ENCODE measurements at regions not wholly inside any gene's neighbourhood (a gene's known extent, or its start where the extent isn't known, plus 50 kb on each side); places are given as distances from the start of the nearest gene placed in this dataset.

DNA sequence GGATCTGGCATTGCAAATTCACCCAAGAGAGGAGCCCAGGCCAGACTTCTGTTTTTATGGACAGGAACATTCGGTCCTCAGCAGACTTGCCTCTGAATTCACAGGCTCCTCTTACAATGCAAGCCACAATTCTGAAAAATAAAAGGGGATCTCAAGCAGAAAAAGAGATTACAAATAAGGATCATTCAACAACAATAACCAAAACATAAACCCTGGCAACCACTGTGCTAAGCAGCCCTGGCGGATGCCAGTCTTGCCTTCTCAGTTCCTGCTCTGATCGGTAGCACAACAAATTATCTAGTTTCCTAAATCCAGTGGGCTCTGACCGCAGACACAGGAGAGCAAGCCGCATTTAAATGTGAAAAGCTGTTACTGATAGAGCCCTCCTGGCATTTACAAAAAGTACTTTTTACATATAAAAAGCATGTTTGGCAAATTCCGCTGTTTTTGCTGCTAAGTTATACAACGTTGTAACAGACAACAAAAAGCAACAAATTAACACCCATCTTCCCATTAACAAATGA lies 123.4 kb upstream of the FOXD3 start:
- TF ChIP-seq, protein P1, sequence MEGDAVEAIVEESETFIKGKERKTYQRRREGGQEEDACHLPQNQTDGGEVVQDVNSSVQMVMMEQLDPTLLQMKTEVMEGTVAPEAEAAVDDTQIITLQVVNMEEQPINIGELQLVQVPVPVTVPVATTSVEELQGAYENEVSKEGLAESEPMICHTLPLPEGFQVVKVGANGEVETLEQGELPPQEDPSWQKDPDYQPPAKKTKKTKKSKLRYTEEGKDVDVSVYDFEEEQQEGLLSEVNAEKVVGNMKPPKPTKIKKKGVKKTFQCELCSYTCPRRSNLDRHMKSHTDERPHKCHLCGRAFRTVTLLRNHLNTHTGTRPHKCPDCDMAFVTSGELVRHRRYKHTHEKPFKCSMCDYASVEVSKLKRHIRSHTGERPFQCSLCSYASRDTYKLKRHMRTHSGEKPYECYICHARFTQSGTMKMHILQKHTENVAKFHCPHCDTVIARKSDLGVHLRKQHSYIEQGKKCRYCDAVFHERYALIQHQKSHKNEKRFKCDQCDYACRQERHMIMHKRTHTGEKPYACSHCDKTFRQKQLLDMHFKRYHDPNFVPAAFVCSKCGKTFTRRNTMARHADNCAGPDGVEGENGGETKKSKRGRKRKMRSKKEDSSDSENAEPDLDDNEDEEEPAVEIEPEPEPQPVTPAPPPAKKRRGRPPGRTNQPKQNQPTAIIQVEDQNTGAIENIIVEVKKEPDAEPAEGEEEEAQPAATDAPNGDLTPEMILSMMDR (IDR thresholded peaks at IDR 0.05; ENCODE audit: low read depth, low read length) = no peak
- Histone ChIP-seq H3K27ac (no peak overlapping the region), H3K9me3 (ENCODE audit: low read depth) (no peaks in the 10 kb centered on the region), H3K27me3 (peaks cover 17% of the 10 kb centered on the region), H3K36me3 (no peaks in the 10 kb centered on the region), H3K4me3 (no peak overlapping the region), H3K4me1 (ENCODE audit: low read depth) (no peaks in the 10 kb centered on the region)
- DNase-seq (ENCODE audit: low read depth in 1 of 2, low spot score in 1 of 2) = no peak

DNA sequence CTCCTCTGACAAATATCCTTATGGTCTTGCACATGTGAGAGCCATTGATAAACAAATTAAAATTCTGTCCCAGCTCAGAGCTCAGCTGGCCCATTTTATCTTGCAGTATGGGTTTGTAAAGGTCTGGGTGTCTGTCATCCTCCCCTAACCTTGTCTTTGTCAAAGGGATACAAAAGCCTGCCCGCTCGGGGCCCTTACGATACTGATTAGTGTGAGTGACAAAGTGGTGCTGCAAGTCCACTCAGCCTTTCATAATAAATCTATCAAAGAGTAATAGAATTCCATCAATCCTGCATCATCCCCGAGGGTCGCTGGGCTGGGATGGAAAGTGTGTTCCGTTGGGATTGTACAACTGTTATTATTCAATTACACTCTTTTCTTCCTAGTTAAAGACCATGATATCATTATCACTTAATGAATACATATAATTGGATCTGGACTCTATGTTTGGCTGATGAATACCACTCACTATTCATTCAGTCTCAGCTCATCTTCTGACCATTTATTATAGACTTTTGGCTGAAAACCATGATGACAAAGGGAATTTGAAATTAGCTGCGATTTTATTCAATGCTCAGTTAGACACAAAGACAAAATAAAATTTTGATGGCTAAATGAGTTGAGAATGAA lies 122.5 kb upstream of the FOXD3 start:
- DNase-seq (ENCODE audit: low read depth in 1 of 2, low spot score in 1 of 2) = peak in 1 of 2 donors; percentile 9
- H3K9me3 ChIP-seq (ENCODE audit: low read depth) = no peaks in the 10 kb centered on the region
- H3K27me3 ChIP-seq = peaks cover 17% of the 10 kb centered on the region
- no peak overlapping the region for H3K4me3 ChIP-seq
- TF ChIP-seq, protein P1 (IDR thresholded peaks at IDR 0.05; ENCODE audit: low read depth, low read length) = no peak
- no peak overlapping the region for H3K27ac ChIP-seq
- H3K4me1 ChIP-seq (ENCODE audit: low read depth) = no peaks in the 10 kb centered on the region
- no peaks in the 10 kb centered on the region for H3K36me3 ChIP-seq

DNA sequence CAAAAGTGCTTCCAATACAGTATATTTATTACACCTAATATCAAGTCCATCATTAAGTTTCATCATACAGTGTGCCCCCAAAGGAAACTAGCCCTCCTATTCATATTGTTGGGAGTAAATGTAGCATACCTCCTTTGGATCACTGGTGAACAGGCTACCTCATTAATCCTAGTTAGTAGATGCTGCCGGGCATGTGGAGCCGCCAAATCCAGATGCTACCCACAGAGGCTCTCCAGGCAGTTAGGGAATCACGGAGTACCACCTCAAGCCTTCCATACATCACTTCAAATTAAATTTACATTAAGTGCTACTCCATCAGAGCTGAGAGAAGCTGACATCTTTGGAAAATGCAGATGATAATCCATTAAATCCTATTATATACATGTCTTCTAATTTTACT lies 121.7 kb upstream of the FOXD3 start:
- TF ChIP-seq, protein P1 (IDR thresholded peaks at IDR 0.05; ENCODE audit: low read depth, low read length) = no peak
- Histone ChIP-seq H3K27me3 (peaks cover 17% of the 10 kb centered on the region), H3K36me3 (no peaks in the 10 kb centered on the region), H3K4me1 (ENCODE audit: low read depth) (no peaks in the 10 kb centered on the region), H3K4me3 (no peak overlapping the region), H3K27ac (no peak overlapping the region), H3K9me3 (ENCODE audit: low read depth) (no peaks in the 10 kb centered on the region)
- DNase-seq (ENCODE audit: low read depth in 1 of 2, low spot score in 1 of 2) = no peak

DNA sequence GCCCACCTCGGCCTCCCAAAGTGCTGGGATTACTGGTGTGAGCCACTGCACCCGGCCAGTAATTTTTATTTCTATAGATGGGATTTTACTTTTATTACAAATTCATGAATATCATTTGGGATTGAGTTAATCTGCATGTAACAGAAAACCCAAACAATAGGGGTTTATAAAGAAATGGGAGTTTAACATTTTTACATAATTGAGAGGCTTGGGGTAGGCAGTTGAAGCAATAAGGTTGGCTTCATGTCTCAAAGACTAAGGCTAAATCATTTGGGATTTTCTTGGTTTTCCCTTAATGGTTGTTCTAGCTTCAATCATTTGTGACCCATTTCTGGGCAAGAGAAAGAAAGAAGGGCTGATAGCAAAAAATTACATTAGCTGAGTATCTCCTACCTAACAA lies 118.7 kb upstream of the FOXD3 start:
- DNase-seq (ENCODE audit: low read depth in 1 of 2, low spot score in 1 of 2) = no peak
- no peaks in the 10 kb centered on the region for H3K36me3 ChIP-seq
- no peaks in the 10 kb centered on the region for H3K9me3 ChIP-seq (ENCODE audit: low read depth)
- no peaks in the 10 kb centered on the region for H3K4me1 ChIP-seq (ENCODE audit: low read depth)
- H3K27ac ChIP-seq = no peak overlapping the region
- TF ChIP-seq, protein P1 (IDR thresholded peaks at IDR 0.05; ENCODE audit: low read depth, low read length) = no peak
- H3K27me3 ChIP-seq = peaks cover 12% of the 10 kb centered on the region
- no peak overlapping the region for H3K4me3 ChIP-seq

DNA sequence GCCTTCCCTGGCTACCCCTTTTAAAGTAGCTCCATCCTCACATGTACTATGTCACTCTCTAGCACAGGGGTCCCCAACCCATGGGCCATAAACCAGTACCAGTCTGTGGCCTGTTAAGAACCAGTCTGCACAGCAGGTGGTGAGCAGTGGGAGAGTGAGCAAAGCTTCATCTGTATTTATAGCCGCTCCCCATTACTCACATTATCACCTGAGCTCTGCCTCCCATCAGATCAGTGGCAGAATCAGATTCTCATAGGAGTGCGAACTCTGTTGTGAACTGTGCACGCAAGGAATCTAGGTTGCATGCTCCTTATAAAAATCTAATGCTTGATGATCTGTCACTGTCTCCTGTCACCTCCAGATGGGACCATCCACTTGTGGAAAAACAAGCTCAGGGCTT lies 116.6 kb upstream of the FOXD3 start:
- H3K27me3 ChIP-seq = peaks cover 3% of the 10 kb centered on the region
- H3K9me3 ChIP-seq (ENCODE audit: low read depth) = no peaks in the 10 kb centered on the region
- H3K4me1 ChIP-seq (ENCODE audit: low read depth) = no peaks in the 10 kb centered on the region
- no peak overlapping the region for H3K4me3 ChIP-seq
- TF ChIP-seq, protein P1 (IDR thresholded peaks at IDR 0.05; ENCODE audit: low read depth, low read length) = no peak
- no peak overlapping the region for H3K27ac ChIP-seq
- no peaks in the 10 kb centered on the region for H3K36me3 ChIP-seq
- DNase-seq (ENCODE audit: low read depth in 1 of 2, low spot score in 1 of 2) = no peak

Measured in cardiac muscle cell (in vitro differentiated cells and primary cell).